T-helper 2 cell treated with Interferon-gamma antibody and Interleukin-4, amounts not matched to agents 100 ng/mL and 5 ng/mL, for 36 hours (primary cell): ENCODE measurements at regions not wholly inside any gene's neighbourhood (a gene's known extent, or its start where the extent isn't known, plus 50 kb on each side); places are given as distances from the start of the nearest gene placed in this dataset.
"Not testable (repeated sequence)": the region's sequence is repeated elsewhere in the genome, so short reads cannot be mapped to it uniquely, and the experiment has no call there.

ENCODE experiments used
- intact Hi-C: fragments of 100-400 bp; cut with micrococcal nuclease; formaldehyde crosslinking; loops from one replicate; pipeline ENCODE4 v1.15.1; 2023

- intact Hi-C loops: no loop called here
Observed at GRCh38 chr18:76046221-76046620, 448.8 kb downstream of the ZNF516 start.

GRCh38 chr18:76042511-76042910, 452.5 kb downstream of the ZNF516 start:
- intact Hi-C loops: no loop called here

GRCh38 chr18:76018210-76018609, 476.8 kb downstream of the ZNF516 start:
- intact Hi-C loops: no loop called here

GRCh38 chr18:76013057-76013456, 482.0 kb downstream of the ZNF516 start:
- intact Hi-C loops: no loop called here

- intact Hi-C loops: no loop called here
Observed at GRCh38 chr18:76005632-76006208, 489.3 kb downstream of the ZNF516 start.

- intact Hi-C loops: not testable (repeated sequence)
Observed at GRCh38 chr18:75987913-75988312, 507.1 kb downstream of the ZNF516 start.

- intact Hi-C loops: no loop called here
Observed at GRCh38 chr18:75984853-75985252, 510.2 kb downstream of the ZNF516 start.

- intact Hi-C loops: no loop called here
Observed at GRCh38 chr18:75981102-75981501, 513.9 kb downstream of the ZNF516 start.

- intact Hi-C loops: no loop called here
Observed at GRCh38 chr18:75977081-75977480, 518.0 kb downstream of the ZNF516 start.

- intact Hi-C loops: no loop called here
Observed at GRCh38 chr18:75970212-75970611, 524.8 kb downstream of the ZNF516 start.

- intact Hi-C loops: no loop called here
Observed at GRCh38 chr18:75966431-75966830, 528.6 kb downstream of the ZNF516 start.

GRCh38 chr18:75962036-75962572, 532.9 kb downstream of the ZNF516 start:
- intact Hi-C loops: no loop called here

GRCh38 chr18:75960356-75960755, 532.9 kb upstream of the SMIM21 start:
- intact Hi-C loops: not testable (repeated sequence)

GRCh38 chr18:75959150-75959549, 531.6 kb upstream of the SMIM21 start:
- intact Hi-C loops: no loop called here

GRCh38 chr18:75958683-75959082, 531.2 kb upstream of the SMIM21 start:
- intact Hi-C loops: no loop called here

- intact Hi-C loops: no loop called here
Observed at GRCh38 chr18:75945265-75945933, 517.9 kb upstream of the SMIM21 start.

- intact Hi-C loops: no loop called here
Observed at GRCh38 chr18:75937306-75937705, 509.8 kb upstream of the SMIM21 start.

GRCh38 chr18:75936862-75937261, 509.4 kb upstream of the SMIM21 start:
- intact Hi-C loops: no loop called here

- intact Hi-C loops: no loop called here
Observed at GRCh38 chr18:75931079-75931478, 503.6 kb upstream of the SMIM21 start.

- intact Hi-C loops: no loop called here
Observed at GRCh38 chr18:75928706-75929105, 501.2 kb upstream of the SMIM21 start.

- intact Hi-C loops: no loop called here
Observed at GRCh38 chr18:75927791-75928190, 500.3 kb upstream of the SMIM21 start.

GRCh38 chr18:75926811-75927210, 499.3 kb upstream of the SMIM21 start:
- intact Hi-C loops: no loop called here

GRCh38 chr18:75923169-75923568, 495.7 kb upstream of the SMIM21 start:
- intact Hi-C loops: no loop called here
